Loucy (cell line): ENCODE measurements at regions not wholly inside any gene's neighbourhood (a gene's known extent, or its start where the extent isn't known, plus 50 kb on each side); places are given as distances from the start of the nearest gene placed in this dataset.

Experiments used
- CTCF ChIP-seq: fragments of 200-600 bp; sonication (generic); conservative IDR thresholded peaks from 2 replicates; pipeline ENCODE4 v1.5.1; 2014; ENCODE audit warnings: mild to moderate bottlenecking, antibody characterized with exemption, low read length
- EZH2phosphoT487 ChIP-seq: fragments of 200-600 bp; IDR thresholded peaks from 2 replicates; pipeline ENCODE4 v1.6.1; 2018; ENCODE audit warnings: antibody characterized with exemption, mild to moderate bottlenecking, moderate library complexity, borderline replicate concordance

GRCh38 chr2:163801486-163801885 lies 65.7 kb upstream of the FIGN start:
- TF ChIP-seq CTCF (no peak), EZH2phosphoT487 (no peak)
